ENCODE measurements at regions not wholly inside any gene's neighbourhood (a gene's known extent, or its start where the extent isn't known, plus 50 kb on each side); places are given as distances from the start of the nearest gene placed in this dataset.
A peak's percentile ranks its signal among the peaks of the same experiment; 100 is the strongest.

DNA sequence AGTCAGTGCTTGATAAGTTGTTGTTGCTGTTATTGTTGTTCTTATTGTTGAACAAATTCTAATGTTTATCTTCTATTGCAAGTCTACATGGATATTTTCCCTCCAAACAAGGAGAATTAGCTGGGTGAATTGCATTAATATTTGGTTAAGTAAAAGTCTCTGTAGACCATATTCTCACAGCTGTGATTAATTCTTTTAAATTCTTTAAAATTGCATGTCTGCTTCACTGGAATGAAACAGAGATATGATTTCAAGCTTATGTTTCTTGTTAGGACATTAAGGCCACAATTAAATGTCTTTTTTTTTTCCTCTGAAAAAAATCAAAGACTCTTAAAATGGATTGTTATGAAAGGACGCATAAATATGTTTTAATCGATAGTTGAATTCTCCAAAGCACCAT is 153.4 kb downstream of the EBLN2 start:
- Histone ChIP-seq H3K27ac (no peak overlapping the region), H3K4me3 (no peak overlapping the region), H3K4me1 (replicated peaks in 1 of 2) (peaks cover 6 to 13% of the 10 kb centered on the region in 2 donors)
- in situ Hi-C loops (cut with MboI; ENCODE audit: low pct_unique_long_range_greater_than_20kb in 2 of 9, low sequenced_read_pairs in 9 of 9, unreplicated experiment in 9 of 9), result no loop called here
- ATAC-seq (replicated peaks in 6 of 8), result no peak
- 0 to 100% (median 45%) methylated on average over 1 to 2 of the region's 2 CpGs; no CpG with 5 or more reads in 2 of the 10 experiments for WGBS, 10 experiments

DNA sequence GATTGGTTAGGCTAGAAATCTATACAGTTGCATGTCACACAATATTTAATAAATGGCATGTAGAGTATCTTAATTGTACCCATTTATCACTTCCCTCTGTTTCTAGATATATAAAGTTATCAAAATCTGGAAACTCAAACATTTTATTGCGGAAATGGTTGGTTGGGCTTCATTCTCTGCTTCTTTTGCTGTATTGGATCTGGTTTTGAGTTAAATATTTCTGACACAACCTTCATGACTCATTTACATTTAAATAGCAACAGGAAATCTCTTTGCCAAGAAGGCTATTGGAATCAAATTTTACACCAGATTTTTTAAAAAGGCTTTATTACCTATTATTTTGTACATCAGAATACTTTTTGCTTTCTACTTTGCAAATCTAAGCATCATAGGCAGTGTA is 153.8 kb downstream of the EBLN2 start:
- no peak overlapping the region for H3K27ac ChIP-seq
- ATAC-seq (replicated peaks in 6 of 8), result peak in 2 of 8 experiments; percentile 25 to 59
- WGBS, 10 experiments, result 0 to 100% (median 20%) methylated on average over 1 of the region's 1 CpG; no CpG with 5 or more reads in 1 of the 10 experiments
- in situ Hi-C loops (cut with MboI; ENCODE audit: low pct_unique_long_range_greater_than_20kb in 2 of 9, low sequenced_read_pairs in 9 of 9, unreplicated experiment in 9 of 9), result no loop called here
- H3K4me1 ChIP-seq (replicated peaks in 1 of 2), result peaks cover 6 to 13% of the 10 kb centered on the region in 2 donors
- H3K4me3 ChIP-seq, result no peak overlapping the region

GRCh38 chr3:73215901-73216300 is 154.4 kb downstream of the EBLN2 start:
- Histone ChIP-seq H3K27ac (no peak overlapping the region), H3K4me3 (no peak overlapping the region), H3K4me1 (replicated peaks in 1 of 2) (peaks cover 2 to 7% of the 10 kb centered on the region in 2 donors)
- no peak for ATAC-seq (replicated peaks in 6 of 8)
- in situ Hi-C loops (cut with MboI; ENCODE audit: low pct_unique_long_range_greater_than_20kb in 2 of 9, low sequenced_read_pairs in 9 of 9, unreplicated experiment in 9 of 9), result no loop called here
- WGBS, 10 experiments, result 21 to 100% (median 89%) methylated on average over 1 to 4 of the region's 4 CpGs; no CpG with 5 or more reads in 1 of the 10 experiments

- in situ Hi-C loops (cut with MboI; ENCODE audit: low pct_unique_long_range_greater_than_20kb in 2 of 9, low sequenced_read_pairs in 9 of 9, unreplicated experiment in 9 of 9), result no loop called here
- H3K27ac ChIP-seq, result no peak overlapping the region
- 57 to 100% (median 88%) methylated on average over 1 of the region's 1 CpG; no CpG with 5 or more reads in 6 of the 10 experiments for WGBS, 10 experiments
Observed at GRCh38 chr3:73216310-73216709, 154.9 kb downstream of the EBLN2 start.

DNA sequence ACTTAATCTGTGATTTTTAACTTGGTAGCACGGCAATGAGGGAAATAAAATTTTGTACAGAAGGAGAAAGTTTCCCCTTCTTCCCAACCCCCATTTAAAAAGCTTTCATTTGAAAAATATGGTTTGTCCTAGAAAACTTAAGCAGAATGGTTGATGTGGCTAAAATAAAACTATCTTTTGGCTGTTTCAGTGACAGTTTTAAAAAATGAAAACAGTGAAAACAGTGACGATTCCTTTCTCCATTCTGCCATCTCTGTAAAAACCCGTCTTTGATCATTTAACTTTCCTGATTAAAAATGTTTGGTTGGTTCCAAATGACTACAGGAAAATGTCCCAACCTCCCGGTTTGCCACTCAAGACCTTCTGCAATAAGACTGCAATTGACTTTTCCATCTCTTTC is 160.7 kb downstream of the EBLN2 start:
- in situ Hi-C loops (cut with MboI; ENCODE audit: low pct_unique_long_range_greater_than_20kb in 2 of 9, low sequenced_read_pairs in 9 of 9, unreplicated experiment in 9 of 9), result no loop called here
- ATAC-seq (replicated peaks in 6 of 8), result no peak
- 13 to 100% (median 63%) methylated on average over 1 to 4 of the region's 4 CpGs for WGBS, 10 experiments
- no peak overlapping the region for H3K27ac ChIP-seq
- peaks cover 14 to 19% of the 10 kb centered on the region in 2 donors for H3K4me1 ChIP-seq (replicated peaks in 1 of 2)
- no peak overlapping the region for H3K4me3 ChIP-seq

More at GRCh38 chr3:73216310-73216709, 154.9 kb downstream of the EBLN2 start:
- no peak overlapping the region for H3K4me3 ChIP-seq
- peaks cover 0 to 4% of the 10 kb centered on the region in 2 donors for H3K4me1 ChIP-seq (replicated peaks in 1 of 2)
- ATAC-seq (replicated peaks in 6 of 8), result no peak

DNA sequence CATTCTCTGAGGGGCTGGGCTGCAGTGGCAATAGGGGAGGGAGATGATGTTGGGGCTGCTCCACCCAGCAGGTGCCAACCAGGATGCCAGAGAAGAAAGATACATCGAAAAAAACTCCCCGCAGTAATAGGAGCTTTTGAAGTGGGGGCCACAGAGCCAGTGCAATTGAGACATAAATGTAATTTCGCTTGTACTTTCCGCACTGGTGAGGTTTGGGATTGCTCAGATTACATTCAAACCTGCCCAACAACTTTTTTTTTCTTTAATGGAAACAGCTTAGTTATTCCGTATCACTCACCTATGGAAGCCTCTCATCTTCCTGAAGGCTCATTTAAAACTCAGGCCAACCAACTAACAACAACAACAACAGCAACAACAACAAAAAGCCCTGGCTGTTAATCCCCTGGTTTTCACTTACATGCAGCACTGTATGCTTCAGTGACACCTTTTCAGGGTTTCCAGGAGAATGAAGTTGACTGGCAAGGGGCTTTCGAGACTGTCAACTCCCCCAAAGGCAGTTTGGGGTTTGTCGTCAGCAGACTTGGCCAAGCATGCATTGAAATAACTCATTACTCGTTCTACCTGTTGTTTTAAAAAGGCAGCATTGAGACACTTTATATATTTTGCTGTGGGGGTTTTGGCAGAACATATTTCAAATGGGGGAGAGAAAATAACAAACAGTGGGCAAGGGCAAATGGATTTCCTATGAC is 163.8 kb downstream of the EBLN2 start:
- Histone ChIP-seq H3K4me1 (replicated peaks in 1 of 2) (peaks cover 34 to 39% of the 10 kb centered on the region in 2 donors), H3K27ac (no peak overlapping the region), H3K4me3 (no peak overlapping the region)
- in situ Hi-C loops (cut with MboI; ENCODE audit: low pct_unique_long_range_greater_than_20kb in 2 of 9, low sequenced_read_pairs in 9 of 9, unreplicated experiment in 9 of 9), result no loop called here
- ATAC-seq (replicated peaks in 6 of 8), result no peak
- WGBS, 10 experiments, result 0 to 100% (median 86%) methylated on average over 1 to 8 of the region's 8 CpGs

DNA sequence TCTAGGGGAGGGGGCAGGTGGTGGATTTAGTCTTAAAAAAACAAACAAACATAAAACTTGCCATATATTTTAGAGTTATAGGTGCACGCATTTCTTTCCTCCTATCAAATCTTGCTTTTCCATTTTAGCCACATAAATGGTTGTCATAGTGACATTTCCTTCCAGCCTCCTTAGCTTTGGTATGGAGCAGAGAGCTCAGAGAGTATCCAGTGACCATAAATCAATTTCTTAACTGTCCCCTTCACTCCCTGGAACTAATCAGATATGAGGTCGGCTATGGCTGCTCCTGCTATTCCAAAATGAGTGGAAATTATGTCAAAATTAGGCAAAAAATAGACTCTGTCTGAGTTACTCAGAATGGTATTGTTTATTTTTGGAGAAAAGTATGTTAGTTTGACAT is 164.5 kb downstream of the EBLN2 start:
- in situ Hi-C loops (cut with MboI; ENCODE audit: low pct_unique_long_range_greater_than_20kb in 2 of 9, low sequenced_read_pairs in 9 of 9, unreplicated experiment in 9 of 9), result no loop called here
- WGBS, 10 experiments, result 0 to 100% (median 40%) methylated on average over 1 to 2 of the region's 2 CpGs; no CpG with 5 or more reads in 2 of the 10 experiments

DNA sequence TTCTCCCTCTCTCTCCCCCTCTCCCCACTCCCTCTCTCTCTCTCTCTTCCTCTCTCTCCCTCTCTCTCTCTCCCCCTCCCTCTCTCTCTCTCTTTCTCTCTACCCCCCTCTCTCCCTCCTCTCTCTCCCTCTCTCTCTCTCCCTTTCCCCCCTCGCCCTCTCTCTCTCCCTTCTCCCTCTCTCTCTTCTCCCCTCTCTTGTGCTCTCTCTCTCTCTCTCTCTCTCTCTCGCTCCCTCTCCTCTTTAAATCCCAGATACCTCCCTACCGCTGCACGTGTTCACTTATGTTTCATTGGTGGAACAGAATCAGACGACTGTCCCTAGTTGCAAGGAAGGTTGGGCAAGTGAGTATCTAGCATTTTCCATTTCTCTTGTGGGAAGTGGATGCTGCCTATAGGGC is 166.5 kb downstream of the EBLN2 start:
- ATAC-seq (replicated peaks in 6 of 8), result no peak
- Histone ChIP-seq H3K4me1 (replicated peaks in 1 of 2) (peaks cover 42 to 47% of the 10 kb centered on the region in 2 donors), H3K4me3 (no peak overlapping the region), H3K27ac (no peak overlapping the region)
- in situ Hi-C loops (cut with MboI; ENCODE audit: low pct_unique_long_range_greater_than_20kb in 2 of 9, low sequenced_read_pairs in 9 of 9, unreplicated experiment in 9 of 9), result no loop called here
- no CpG with 5 or more reads among the region's 5 CpGs for WGBS, 10 experiments

More for the DNA sequence above, 164.5 kb downstream of the EBLN2 start:
- Histone ChIP-seq H3K4me1 (replicated peaks in 1 of 2) (peaks cover 35 to 40% of the 10 kb centered on the region in 2 donors), H3K27ac (no peak overlapping the region), H3K4me3 (no peak overlapping the region)
- peak in 5 of 8 experiments; percentile 50 to 85 (median 73) for ATAC-seq (replicated peaks in 6 of 8)

DNA sequence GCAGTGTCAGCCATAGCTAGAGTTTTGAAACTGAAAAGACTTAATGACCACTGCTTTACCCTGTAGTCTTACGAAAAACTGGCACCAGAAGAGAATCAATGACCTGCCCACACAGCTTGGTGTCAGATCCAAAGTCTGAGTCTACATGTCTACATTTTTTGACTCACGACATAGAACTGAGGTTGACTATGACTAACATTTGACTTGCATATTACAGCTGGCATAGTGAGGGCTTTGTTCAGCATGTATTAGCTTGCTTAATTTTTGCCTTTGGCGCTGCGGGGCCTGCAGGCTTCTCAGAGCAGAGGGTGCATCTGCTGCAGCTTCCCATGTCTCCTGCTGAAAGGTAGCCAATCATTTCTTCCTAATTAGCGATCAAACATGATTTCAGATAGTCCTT is 167.0 kb downstream of the EBLN2 start:
- Histone ChIP-seq H3K27ac (no peak overlapping the region), H3K4me3 (no peak overlapping the region), H3K4me1 (replicated peaks in 1 of 2) (peaks cover 42 to 47% of the 10 kb centered on the region in 2 donors)
- in situ Hi-C loops (cut with MboI; ENCODE audit: low pct_unique_long_range_greater_than_20kb in 2 of 9, low sequenced_read_pairs in 9 of 9, unreplicated experiment in 9 of 9), result no loop called here
- WGBS, 10 experiments, result 4 to 100% (median 80%) methylated on average over 1 to 4 of the region's 5 CpGs; no CpG with 5 or more reads in 2 of the 10 experiments
- peak; percentile 11 to 91 (median 46) for ATAC-seq (replicated peaks in 6 of 8)

DNA sequence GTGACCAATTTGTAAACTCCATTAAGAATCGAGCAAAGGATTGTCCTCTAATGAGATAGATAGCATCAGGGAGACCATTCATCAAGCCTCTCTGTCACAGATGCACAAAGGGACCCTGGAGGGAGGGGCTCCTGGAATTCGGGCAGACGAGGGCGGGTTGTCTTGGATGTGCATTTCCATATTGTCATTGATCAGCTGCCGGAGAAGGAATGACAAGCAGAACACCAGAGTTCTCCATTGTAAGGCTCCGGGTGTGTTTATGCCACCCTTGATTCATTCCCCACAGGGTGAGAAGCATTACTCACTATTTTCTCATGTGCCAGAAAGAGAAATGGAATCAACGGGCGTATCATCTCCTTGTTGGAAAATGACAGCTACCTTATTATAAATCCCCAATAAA is 167.5 kb downstream of the EBLN2 start:
- Histone ChIP-seq H3K4me3 (no peak overlapping the region), H3K4me1 (replicated peaks in 1 of 2) (peaks cover 42 to 47% of the 10 kb centered on the region in 2 donors), H3K27ac (no peak overlapping the region)
- in situ Hi-C loops (cut with MboI; ENCODE audit: low pct_unique_long_range_greater_than_20kb in 2 of 9, low sequenced_read_pairs in 9 of 9, unreplicated experiment in 9 of 9), result no loop called here
- peak in 7 of 8 experiments; percentile 66 to 92 (median 77) for ATAC-seq (replicated peaks in 6 of 8)
- 0 to 53% (median 13%) methylated on average over 1 to 7 of the region's 8 CpGs for WGBS, 10 experiments

DNA sequence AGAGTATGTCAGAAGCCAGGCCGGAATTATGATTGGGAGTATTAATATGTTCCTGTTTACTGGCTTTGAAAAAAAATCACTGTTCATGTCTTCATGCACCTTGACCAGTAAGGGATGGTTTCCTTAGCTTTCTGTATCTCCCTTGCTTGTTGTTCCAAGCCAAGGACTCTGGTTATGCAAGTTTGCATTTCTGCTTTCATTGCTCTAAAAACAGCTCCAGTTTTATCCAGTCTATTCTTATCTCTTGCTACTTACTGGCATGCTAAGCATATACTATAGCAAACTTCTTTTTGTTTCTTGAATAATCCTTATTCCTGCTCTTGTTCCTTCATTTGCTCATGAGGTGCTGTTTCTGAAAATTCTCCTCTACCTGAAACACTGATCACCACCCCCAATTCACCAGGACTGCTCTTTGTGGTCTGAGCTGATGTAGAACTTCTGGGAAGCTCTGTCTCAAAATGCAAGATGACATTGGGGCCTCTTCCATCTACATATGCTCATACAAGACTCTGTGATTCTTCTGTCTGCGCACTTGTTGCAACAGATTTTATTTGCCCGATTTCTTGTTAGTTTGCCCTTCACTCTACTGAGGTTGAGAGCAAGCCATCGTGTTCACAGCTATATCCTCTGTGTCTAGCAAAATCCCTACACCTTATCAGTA is 173.0 kb downstream of the EBLN2 start:
- H3K4me3 ChIP-seq, result no peak overlapping the region
- H3K4me1 ChIP-seq (replicated peaks in 1 of 2), result peaks cover 23 to 26% of the 10 kb centered on the region in 2 donors
- H3K27ac ChIP-seq, result no peak overlapping the region
- in situ Hi-C loops (cut with MboI; ENCODE audit: low pct_unique_long_range_greater_than_20kb in 2 of 9, low sequenced_read_pairs in 9 of 9, unreplicated experiment in 9 of 9), result no loop called here
- peak in 2 of 8 experiments; percentile 53 to 82 for ATAC-seq (replicated peaks in 6 of 8)
- WGBS, 10 experiments, result 80 to 100% (median 90%) methylated on average over 2 to 4 of the region's 4 CpGs

- in situ Hi-C loops (cut with MboI; ENCODE audit: low pct_unique_long_range_greater_than_20kb in 2 of 9, low sequenced_read_pairs in 9 of 9, unreplicated experiment in 9 of 9), result no loop called here
- WGBS, 10 experiments, result 21 to 93% (median 74%) methylated on average over 2 to 7 of the region's 7 CpGs
- H3K4me1 ChIP-seq (replicated peaks in 1 of 2), result peaks cover 17 to 18% of the 10 kb centered on the region in 2 donors
- no peak for ATAC-seq (replicated peaks in 6 of 8)
- H3K4me3 ChIP-seq, result no peak overlapping the region
- no peak overlapping the region for H3K27ac ChIP-seq
Observed at GRCh38 chr3:73235768-73236167, 174.3 kb downstream of the EBLN2 start.

GRCh38 chr3:73236867-73237266 is 175.4 kb downstream of the EBLN2 start:
- in situ Hi-C loops (cut with MboI; ENCODE audit: low pct_unique_long_range_greater_than_20kb in 2 of 9, low sequenced_read_pairs in 9 of 9, unreplicated experiment in 9 of 9), result no loop called here
- WGBS, 10 experiments, result 44 to 100% (median 62%) methylated on average over 1 to 5 of the region's 5 CpGs; no CpG with 5 or more reads in 5 of the 10 experiments

More at GRCh38 chr3:73236867-73237266, 175.4 kb downstream of the EBLN2 start:
- peak in 7 of 8 experiments; percentile 38 to 85 (median 59) for ATAC-seq (replicated peaks in 6 of 8)
- Histone ChIP-seq H3K4me3 (no peak overlapping the region), H3K4me1 (replicated peaks in 1 of 2) (peaks cover 9 to 10% of the 10 kb centered on the region in 2 donors), H3K27ac (no peak overlapping the region)
